ENCODE measurements at regions not wholly inside any gene's neighbourhood (a gene's known extent, or its start where the extent isn't known, plus 50 kb on each side); places are given as distances from the start of the nearest gene placed in this dataset.

DNA sequence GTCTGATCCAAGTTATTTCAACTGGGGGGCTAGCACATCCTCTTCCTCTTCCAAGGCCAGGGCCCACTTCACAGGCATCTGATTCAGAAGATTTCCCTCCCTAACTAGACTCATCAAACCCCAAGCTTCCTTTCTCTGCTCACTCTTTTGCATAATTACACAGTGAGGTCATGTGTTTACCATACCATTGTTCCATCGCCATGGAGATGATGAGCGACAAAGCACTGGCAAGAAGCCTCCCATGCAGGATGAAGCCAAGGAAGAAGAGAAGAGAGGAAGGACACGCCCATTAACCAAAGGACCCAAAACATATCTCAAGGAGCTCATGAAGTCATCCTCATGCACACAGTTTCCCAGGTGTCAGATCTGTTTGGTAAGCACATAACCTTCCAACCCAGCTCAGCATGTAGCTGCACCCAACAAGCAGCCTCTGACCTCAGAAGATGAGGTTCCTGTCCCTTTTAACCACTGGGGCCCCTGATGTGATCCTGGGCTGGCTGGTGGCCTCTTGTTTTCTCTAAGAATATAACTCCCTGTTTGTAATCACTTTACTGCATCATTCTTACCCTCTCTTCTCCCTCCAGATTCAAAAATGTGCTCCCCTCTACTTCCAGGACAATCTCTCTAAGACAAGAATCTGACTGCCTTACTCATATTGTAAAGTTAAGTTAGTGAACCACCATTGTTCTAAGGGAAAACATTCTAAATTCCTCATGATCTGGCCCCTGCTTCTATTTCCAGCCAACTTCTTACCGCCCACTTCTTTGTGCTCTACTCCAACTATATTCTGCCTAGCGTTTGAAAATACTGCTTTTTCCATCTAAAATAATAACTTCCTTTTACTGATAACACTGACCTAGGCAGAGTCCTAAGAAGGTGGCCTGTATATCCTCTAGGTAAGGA, 190.1 kb downstream of the TTC32 start:
- DNase-seq: peak; percentile 79

DNA sequence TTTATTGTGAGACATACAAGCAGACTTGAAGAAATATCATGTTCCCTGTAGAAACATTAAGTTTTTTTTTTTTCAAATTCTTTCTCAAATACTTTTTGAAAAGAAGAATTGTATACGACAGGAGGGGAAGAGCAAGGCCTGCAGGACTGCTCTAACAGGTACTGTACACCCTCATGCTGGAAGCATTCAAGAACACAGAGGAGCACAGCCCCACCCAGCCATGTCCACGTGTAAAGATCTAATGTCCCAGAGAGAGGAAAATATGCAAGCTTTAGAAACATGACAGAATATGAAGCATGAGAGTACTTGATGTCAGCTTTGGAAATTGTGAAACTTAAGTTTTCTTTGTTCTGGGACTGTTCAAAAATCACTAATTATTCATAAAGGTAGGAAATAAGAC, 191.6 kb downstream of the TTC32 start:
- DNase-seq: no peak

DNA sequence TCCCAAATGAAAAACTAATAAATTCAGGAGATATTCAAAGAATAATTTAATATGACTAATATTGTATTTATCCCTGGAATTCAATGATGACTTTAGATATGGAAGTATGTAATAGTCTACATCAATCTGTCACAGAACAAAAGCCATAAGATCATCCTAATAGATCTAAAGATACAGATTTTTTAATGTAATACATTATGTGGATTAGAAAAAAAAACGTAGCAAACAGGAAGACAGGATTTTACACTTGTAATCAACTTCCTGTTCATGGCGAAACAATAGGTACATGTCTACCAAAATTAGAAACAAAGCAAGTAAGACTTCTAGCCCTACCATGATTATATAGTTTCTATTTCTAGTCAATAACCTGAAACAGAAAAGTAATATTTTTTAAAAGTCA, 192.2 kb downstream of the TTC32 start:
- no peak for DNase-seq

DNA sequence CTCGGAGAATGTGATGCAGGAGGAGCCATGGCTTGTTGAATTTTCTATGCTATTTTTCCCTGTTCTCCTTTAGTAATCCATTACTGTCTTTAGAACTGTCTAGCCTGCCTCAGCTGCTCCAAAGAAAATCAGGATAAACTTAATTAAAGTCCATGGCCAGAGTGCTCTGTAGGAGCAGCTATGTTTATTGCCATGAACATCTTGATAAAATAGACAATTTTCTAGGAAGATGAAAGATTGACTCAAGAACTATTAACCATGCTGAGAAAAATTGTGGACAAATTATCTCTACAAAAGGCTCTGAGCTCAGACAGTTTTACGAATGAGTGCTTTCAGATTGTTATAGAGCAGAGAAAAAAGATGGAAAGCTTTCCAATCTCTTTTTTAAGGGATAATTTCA, 193.0 kb downstream of the TTC32 start:
- no peak for DNase-seq

GRCh38 chr2:19706332-19706731, 195.5 kb downstream of the TTC32 start:
- DNase-seq: no peak

GRCh38 chr2:19702267-19702666, 199.5 kb downstream of the TTC32 start:
- DNase-seq: no peak

DNA sequence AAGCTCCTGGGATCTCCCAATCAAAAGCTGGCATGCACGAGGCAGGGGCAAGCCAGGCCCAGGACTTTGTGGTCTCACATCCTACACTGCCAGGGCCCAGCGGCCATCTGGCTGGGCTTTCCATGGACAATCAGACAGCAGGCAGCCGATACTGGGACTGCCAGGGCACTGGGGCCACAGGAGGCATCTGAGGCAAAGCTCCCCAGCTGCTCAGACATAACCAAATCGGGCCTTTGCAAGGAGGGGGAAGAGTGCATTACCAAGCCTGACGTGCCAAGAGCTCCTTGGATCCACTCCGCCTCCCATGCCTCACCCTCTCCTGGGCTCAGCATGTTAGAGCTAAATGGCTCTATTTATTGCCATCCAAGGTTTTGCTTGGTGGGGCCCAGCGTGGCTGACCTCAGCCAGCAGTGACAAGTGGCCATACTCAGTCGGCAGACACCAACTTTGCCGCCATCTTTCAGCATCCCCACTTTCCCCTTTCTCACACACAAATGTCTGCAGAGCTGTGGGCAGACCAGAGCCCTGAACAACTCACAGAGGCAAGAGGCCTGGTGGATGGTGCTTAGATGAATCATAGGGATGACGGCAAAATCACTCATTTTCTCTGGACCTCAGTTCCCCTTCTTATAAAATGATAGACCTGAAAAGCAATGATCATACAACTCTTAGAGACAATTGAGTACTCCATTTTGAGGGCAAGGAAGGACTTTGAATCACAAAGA, 200.8 kb downstream of the TTC32 start:
- no peak for DNase-seq

DNA sequence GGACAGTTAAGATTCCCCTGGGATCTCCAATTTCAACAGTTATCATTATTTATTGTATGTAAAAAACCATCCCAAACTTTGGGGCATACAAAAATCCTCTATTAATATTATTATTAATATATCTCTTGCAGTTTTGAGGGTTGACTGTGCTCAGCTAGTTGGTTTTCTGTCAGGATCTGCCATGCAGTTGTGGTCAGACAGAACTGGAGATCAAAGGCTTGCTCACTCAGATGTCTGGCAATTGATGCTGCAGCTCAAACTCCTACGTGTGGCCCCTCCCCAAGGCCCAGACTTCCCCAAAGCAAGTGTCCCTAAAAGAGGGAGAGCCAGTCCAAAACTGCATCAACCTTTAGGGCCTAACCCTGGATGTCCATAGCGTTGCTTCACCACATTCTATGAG, 204.7 kb downstream of the TTC32 start:
- DNase-seq: no peak

DNA sequence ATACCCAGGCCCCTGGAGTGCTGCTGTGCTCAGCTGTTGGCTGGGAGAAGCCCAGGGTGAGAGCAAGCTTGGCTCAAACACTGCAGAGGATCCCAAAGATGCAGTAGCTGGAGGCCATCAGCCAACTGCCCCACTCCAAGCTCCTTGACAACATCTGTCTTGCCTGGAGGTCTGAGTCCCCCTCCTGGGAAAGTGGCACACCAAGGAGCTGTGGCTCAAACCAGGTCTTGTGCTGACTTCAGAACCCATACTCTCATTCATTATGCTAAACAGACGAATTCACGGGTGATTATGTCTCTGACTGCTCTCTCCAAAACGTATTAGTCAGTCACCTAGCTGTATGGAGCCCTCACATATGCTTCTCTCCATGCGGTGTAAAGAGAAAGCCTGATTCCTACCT, 206.1 kb downstream of the TTC32 start:
- no peak for DNase-seq

DNA sequence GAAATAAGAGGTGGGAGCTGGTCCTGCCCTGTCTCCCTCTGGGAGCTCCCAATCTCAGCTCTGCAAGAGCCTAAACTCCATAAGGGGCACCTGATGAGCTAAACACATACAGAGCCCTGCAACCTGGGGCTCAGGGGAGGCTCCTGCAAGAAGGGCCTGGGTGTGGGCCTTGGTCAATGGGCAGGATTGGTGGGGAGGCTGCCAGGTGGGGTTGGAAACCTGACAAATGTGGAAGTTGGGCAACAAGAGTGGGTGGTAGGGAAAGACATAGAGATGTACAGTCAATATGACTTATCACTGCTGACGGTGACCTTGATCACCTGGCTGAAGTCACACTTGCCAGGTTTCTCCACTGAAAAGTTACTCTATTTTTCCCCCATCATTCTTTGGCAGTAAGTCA, 209.9 kb downstream of the TTC32 start:
- DNase-seq: no peak

DNA sequence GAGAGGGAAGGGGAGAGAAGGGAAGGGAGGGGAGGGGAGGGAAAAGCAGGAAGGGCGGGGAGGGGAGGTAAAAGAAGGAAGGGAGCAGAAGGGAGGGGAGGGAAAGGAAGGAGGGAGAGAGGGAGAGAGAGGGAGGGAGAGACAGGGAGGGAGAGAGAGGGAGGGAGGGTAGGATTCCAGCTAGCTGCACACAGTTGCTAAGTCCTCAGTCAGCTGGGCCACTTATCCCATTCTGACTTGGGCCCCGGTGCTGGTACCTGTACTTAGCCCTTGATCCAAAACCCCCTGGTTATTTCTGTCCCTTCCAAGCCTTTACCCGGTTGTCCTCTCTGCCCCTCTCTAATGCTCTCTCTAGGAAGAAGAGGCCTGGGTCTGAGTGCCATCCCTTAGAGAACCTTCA, 211.4 kb downstream of the TTC32 start:
- no peak for DNase-seq

DNA sequence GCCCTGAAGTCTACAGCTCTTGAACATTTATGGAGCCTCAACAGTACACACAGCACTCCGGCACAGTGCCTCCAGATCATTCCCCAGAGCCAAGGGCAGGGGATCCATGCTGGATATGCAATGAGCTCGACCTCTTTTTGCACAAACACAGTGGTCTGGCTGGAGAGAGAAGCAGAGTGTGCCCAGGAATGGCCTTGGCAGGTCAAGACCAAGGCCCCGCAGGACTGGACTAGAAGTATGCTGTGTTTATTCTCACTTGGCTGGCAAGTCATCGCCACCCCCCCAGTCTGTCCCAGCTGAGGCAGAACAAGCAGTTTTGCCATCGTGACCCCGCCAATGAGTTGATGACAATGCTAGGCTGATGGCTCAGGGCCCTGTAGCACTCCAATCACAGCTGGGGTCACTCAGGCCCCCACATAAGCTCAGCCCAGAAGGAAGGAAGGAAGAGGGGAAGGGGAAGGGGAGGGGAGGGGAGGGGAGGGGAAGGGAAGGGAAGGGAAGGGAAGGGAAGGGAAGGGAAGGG, 212.1 kb downstream of the TTC32 start:
- DNase-seq: no peak

- DNase-seq: no peak
These were observed 213.7 kb downstream of the TTC32 start for GRCh38 chr2:19688059-19688458.

DNA sequence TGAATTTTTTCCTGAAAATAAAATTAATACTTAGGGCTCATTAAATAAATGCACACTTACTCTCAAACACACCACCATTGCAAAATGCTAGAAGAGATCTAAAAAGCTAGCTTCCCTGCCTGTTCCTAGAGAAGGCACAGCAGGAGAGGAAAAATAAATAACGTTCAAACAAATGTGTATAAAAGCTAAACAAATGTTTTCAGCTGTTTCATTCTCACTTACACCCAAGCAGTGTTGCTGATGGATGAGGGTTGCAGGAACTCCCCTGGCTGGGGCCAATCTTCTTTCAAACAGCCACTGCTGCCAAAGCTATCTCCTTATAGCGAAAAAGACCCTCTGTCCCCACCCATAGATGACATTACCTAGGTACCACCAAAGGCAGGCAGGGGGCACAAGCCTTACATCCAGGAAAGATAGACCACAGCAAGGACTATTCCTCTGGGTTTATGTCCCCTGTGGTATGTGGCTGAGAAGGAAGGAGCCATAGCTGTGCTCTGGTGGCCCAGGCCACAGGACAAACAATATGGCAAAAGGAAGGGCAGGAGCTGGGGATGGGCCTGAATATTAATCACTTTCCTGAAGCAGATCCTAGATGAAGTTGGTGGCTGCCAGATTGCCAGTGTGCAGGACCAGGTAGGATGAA, 214.6 kb downstream of the TTC32 start:
- DNase-seq: no peak

DNA sequence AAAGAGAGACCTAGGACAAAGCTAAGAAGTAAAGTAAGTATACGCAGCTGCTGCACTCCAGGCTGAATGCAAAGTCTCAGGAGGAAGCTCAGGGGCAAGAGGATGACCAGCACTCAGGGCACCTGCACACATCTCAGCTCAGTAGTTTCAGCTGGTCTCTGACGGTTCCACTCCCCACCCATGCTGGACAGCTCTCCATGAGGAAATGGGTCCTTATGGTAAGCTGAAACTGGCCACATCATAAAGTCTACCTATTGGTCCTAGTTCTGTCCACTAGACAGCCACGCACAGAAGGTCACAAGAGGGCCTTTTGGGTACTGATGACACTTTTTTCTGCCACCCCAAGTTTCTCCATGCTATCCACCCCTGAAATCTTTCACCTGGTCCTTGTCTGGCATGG, 215.3 kb downstream of the TTC32 start:
- no peak for DNase-seq

GRCh38 chr2:19685731-19686130, 216.1 kb downstream of the TTC32 start:
- DNase-seq: no peak

GRCh38 chr2:19684516-19684915, 217.3 kb downstream of the TTC32 start:
- DNase-seq: no peak

GRCh38 chr2:19683556-19683955, 218.2 kb downstream of the TTC32 start:
- no peak for DNase-seq

- no peak for DNase-seq
These were observed 219.3 kb downstream of the TTC32 start for GRCh38 chr2:19682493-19682892.

DNA sequence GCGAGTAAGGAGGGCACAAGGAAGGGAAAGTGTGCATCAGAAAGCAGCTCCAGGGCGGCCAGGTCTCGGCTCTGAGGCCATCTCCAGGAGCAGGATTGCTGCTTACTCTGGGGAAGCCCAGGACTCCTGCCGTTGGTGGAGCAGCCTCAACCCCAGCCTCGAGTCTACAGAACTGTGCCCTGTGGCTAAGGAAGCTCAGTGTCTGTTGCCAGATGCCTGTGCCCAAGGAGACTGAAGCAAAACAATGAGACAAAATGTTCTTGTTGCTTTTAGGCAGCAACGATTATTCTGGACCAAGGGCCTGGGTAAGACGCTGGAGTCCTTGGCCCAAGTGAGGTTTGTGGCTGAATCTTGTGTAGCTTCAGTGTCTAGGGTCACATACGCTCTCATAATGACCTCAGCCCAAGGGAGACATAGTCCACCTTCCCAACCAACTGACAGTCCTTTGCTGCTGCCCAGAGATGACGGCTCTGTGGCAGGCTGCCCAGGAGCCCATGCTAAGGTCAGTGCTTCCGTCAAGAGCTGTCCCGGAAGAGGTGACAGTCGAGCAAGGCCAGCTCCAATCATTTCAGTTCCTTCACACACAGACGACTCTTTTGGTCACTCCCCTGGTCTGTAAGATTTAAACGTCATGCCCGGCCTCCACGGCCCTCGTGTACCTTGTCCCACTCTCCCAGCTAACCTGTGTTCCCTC, 223.8 kb downstream of the TTC32 start:
- no peak for DNase-seq

DNA sequence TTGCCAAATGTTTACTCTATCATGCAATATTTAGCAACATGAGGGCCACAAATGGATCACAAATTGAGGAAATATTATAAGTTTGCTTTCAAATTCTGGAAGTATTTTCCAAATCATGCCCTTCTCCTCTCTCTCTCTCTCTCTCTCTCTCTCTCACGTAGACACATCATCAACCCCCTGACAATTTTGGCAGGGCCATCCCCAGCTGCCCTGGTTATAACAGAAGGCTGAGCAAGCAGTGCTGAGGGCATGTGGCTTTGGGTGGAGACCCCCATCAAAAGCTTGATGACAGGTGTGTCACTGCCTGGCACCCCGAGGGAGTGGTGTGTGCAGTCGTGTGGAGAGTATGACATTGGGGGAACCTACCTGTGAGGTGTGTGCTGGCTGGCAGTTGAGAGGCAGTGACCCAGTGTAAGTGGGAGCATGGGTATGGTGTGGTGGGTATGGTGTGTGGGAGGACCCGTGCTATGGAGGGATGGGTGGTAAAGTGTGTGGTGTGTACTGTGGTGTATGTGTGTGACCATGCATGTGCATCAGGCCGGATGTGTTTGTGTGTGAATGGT, 224.5 kb downstream of the TTC32 start:
- no peak for DNase-seq

DNA sequence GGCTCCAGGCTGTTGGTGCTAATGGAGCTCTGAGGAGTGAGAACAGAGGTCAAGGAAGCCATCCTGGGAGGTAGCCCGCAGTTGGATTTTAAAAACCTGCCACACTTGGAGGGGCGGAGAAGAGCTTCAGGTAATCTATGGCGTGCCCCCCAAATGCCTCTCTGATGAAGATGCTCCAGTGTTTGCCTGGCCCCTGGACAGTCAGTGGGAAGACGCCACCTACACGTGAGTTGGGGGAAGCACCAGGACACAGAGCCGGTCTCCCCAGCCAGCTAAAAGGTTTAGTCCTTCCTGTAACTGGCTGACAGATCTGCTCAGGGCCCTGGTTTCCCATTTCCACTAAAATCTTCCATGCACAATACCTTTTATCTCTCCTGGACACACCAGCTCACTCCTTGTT, 225.0 kb downstream of the TTC32 start:
- DNase-seq: no peak
